Cerebellar cortex (tissue), 1 donor: ENCODE measurements at regions not wholly inside any gene's neighbourhood (a gene's known extent, or its start where the extent isn't known, plus 50 kb on each side); places are given as distances from the start of the nearest gene placed in this dataset.
"Not testable (repeated sequence)": the region's sequence is repeated elsewhere in the genome, so short reads cannot be mapped to it uniquely, and the experiment has no call there.

Source experiments
- DNase-seq: peaks from one replicate; pipeline ENCODE4 v3.0.0-alpha.2; 2015; ENCODE audit warnings: low spot score

DNA sequence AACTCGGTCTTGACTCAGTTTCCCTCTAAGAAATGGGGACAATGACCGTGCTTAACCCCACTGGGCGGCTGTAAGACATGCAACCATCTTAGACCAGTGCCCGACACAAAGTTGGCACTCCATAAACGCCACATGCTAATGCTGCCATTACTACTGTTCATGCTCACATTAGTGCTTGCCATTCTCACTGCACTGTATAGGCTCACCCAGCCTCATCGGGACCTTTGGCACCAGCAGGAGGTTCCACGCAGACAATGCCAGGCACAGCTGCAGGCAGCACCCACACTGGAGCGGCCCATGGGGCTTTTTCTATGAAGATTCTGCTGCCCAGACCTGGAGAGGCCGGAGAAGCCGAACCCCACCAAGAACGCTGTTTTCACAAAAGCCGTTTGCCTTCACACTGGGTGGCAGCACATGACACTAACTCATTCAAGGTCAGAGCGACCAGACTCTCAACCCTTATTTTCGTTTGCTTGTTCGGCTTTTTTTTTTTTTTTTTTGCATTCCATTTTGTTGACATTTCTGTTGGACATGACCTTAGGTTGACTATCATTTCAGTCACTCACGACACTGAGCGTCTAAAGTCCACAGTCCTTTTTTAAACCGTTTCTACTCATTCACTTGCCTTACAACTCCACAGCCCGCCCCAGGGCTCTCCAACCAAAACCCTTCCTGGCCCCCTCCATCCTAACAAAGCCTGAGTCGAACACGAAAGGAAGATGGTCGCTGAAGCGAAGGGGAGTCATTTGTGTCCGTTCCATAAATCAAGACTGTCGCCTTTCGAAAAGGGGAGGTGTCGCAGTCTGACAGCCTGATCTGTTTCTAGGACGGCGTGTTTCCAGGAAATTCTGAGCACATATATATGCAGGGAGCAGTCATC is 124.4 kb upstream of the RNF32 start:
- no peak for DNase-seq

DNA sequence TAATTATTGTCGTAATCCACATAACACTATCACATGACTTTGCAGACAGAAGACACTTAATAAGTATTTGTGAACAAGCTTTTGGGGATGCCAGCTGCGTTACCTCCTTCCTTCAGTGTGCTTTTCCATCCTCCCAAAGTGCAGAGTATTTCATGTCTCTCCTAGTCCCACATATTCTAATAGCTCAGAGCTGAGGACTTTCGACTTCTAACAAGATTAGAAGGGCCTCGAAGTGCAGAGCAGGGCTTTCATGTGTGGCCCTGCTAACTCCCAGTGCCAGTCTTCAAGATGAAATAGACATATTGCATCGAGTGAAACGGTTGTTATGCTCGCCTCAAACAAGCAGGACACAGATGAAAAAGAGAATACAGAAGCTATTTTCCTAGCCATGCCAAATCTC is 125.7 kb upstream of the RNF32 start:
- no peak for DNase-seq

- DNase-seq: no peak
Measured at GRCh38 chr7:156511426-156511825, 129.1 kb upstream of the RNF32 start.

- no peak for DNase-seq
Measured at GRCh38 chr7:156510966-156511365, 129.6 kb upstream of the RNF32 start.

GRCh38 chr7:156509216-156509615 is 131.4 kb upstream of the RNF32 start:
- DNase-seq: no peak

DNA sequence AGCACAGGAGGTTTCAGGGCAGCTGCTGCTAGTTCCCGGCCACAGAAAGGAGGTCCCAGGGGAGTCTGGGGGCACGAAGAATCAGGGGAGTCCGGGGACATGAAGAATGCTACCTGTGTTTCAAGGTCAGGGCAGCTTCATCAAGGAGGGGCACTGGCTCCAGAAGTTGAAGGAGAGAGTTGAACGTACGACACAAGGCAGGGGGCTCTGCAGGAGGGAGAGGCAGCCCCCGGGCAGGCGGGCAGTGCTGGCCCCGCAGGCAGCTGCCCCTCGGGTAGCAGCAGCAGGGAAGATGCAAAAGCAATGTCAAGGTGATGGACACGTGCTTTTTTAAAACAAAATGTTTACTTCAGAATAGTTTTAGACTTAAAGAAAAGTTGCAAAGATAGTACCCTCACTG is 134.7 kb upstream of the RNF32 start:
- DNase-seq: no peak

- DNase-seq: no peak
Measured at GRCh38 chr7:156504687-156505545, 135.7 kb upstream of the RNF32 start.

DNA sequence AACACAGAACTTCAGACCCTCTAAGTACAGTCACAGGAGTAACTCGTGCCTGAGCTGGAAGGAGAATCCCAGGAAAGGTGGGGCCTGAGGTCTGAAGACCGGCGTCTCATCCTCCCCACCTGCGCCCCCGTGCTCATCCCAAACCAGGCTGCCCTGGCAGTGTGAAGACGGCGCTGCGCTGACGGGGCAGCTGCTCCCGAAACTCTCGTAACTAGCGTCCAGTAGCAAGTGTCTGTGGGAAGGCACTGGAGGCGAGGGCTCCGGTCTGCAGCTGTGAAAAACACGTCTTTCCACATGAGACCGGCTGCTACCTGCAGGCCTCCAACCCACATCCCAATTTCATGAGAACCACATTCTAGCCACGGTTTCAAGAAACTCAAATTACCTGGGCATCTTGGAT is 136.6 kb upstream of the RNF32 start:
- DNase-seq: no peak

- no peak for DNase-seq
Measured at GRCh38 chr7:156503196-156503595, 137.4 kb upstream of the RNF32 start.

- DNase-seq: not testable (repeated sequence)
Measured at GRCh38 chr7:156501815-156502214, 138.8 kb upstream of the RNF32 start.

GRCh38 chr7:156499247-156499881 is 141.2 kb upstream of the RNF32 start:
- DNase-seq: no peak

GRCh38 chr7:156497776-156498509 is 142.6 kb upstream of the RNF32 start:
- no peak for DNase-seq

DNA sequence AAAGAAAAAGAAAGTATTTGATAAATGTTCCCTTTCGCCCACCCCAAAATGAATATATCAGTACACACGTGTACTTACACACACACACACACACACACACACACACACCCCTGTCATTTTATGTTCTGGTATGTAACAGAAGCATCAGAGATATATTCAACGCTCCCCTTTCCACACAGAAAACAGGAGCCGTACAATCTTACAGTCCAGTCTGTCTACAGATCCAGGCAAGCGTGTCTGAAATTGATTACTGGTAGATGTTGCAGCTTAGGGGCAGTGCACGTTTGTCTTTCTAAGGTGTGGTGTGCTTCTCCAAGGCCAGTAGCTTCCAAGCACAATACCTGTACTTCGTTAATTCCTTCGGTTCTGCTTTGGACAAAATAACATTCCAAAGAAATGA is 143.7 kb upstream of the RNF32 start:
- no peak for DNase-seq

DNA sequence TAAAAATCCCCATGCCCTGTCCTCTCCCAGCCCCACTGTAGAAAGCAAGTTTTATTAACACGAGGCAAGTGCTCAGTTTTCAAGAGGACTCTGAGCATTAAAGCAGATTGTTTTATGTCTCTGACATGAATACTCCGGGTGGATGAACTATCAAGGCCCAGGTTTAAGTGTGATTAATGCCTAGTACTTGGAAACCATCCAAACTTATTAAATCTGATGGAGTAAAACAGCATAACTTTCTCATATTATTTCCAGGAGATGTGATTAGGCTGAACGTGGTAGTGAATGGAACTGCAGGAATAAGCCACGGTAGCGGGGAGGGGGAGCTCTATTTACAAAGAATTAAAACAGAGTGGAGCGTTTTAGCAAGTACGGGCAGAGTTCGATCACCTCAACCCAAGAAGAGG is 144.2 kb upstream of the RNF32 start:
- no peak for DNase-seq

DNA sequence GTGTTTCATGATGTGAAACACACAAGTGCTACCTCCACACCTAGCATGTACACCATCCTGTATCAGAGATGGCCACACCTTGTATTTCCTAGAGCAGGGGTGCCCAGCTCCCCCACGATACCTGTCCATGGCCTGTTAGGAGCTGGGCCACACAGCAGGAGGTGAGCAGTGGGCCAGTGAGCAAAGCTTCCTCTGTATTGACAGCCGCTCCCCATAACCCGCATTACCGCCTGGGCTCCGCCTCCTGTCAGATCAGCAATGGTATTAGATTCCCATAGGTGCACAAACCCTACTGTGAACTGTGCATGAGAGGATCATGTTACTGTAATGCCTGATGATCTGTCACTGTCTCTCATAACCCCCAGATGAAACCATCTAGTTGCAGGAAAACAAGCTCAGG is 145.6 kb upstream of the RNF32 start:
- DNase-seq: no peak

- DNase-seq: no peak
Measured at GRCh38 chr7:156493942-156494341, 146.6 kb upstream of the RNF32 start.

DNA sequence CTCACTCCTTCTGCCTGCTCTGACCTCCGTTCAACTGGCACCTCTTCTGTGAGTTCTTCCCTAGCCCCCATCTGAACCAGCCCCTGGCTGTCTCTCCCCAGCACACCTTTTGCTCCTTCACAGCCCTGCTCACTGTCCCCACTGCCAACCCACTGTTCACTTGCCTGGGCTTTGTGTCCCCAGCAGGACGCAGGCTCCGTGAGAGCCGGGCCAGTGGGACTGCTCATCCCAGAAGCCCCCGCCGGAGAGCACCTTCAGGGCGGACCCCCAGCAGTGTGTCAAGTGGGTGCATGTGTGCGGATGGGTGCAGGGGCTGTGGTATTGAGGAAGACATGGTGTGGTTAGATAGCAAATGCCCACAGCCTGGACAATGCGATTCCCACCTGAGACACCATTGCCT is 148.4 kb upstream of the RNF32 start:
- DNase-seq: no peak

GRCh38 chr7:156491435-156491834 is 149.1 kb upstream of the RNF32 start:
- DNase-seq: no peak

DNA sequence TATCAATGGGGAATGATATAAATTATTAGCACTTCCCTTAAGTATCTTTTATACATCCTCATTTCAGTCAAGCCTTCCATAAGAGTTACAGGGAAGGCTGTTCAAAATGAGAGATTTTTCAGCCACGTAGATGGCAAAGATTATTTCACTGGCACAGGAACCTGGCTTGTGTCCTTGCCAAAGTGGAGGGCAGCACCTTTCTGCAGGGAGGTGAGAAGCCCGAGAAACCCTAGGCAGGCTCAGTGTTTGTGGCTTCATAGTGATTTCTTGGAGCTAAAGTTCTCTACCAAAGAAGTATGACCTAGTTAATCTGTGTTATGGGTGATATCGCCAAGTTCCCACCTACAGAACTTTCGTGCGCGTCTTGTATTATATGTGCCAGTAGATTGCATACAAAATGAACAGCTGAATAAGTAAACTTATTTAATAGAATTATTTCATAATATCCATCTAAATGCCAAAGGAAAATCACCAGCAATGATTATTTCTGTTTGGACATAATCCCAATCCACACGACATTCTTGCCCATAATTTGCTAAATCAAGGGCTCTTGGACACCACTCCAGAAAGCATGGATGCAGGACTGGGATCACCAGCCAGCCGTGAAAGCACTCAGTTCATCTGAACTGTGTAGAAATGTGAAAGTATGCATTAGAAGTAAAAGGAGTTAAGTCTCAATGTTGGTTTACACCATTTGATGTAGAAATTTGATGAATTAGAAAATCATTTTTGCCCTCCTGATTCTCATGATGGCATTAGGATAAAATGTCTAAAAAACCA is 150.4 kb upstream of the RNF32 start:
- DNase-seq: no peak

GRCh38 chr7:156487811-156488533 is 152.6 kb upstream of the RNF32 start:
- DNase-seq: no peak
